ENCODE measurements at regions not wholly inside any gene's neighbourhood (a gene's known extent, or its start where the extent isn't known, plus 50 kb on each side); places are given as distances from the start of the nearest gene placed in this dataset.

- no peak for FAIRE-seq
- no peak for DNase-seq (ENCODE audit: low spot score in 2 of 2)
Measured at GRCh38 chr5:8598356-8598755, 729.4 kb downstream of the MTRR start.

- DNase-seq (ENCODE audit: low spot score in 2 of 2) (no peak), FAIRE-seq (no peak)
Measured at GRCh38 chr5:8598996-8599395, 730.0 kb downstream of the MTRR start.

GRCh38 chr5:8600843-8601242, 731.9 kb downstream of the MTRR start:
- FAIRE-seq = no peak
- DNase-seq (ENCODE audit: low spot score in 2 of 2) = no peak

GRCh38 chr5:8601831-8602354, 732.9 kb downstream of the MTRR start:
- FAIRE-seq = no peak
- DNase-seq (ENCODE audit: low spot score in 2 of 2) = no peak

GRCh38 chr5:8606231-8606630, 737.3 kb downstream of the MTRR start:
- DNase-seq (ENCODE audit: low spot score in 2 of 2) (no peak), FAIRE-seq (no peak)

GRCh38 chr5:8611067-8611466, 742.1 kb downstream of the MTRR start:
- FAIRE-seq (no peak), DNase-seq (ENCODE audit: low spot score in 2 of 2) (no peak)

- DNase-seq (ENCODE audit: low spot score in 2 of 2) (no peak), FAIRE-seq (no peak)
Measured at GRCh38 chr5:8613078-8613685, 744.2 kb downstream of the MTRR start.

- DNase-seq (ENCODE audit: low spot score in 2 of 2) (no peak), FAIRE-seq (no peak)
Measured at GRCh38 chr5:8615142-8615858, 746.4 kb downstream of the MTRR start.

GRCh38 chr5:8628521-8628920, 759.6 kb downstream of the MTRR start:
- no peak for FAIRE-seq

GRCh38 chr5:8633259-8633658, 764.3 kb downstream of the MTRR start:
- DNase-seq (ENCODE audit: low spot score in 2 of 2) (no peak), FAIRE-seq (no peak)

More at GRCh38 chr5:8628521-8628920, 759.6 kb downstream of the MTRR start:
- no peak for DNase-seq (ENCODE audit: low spot score in 2 of 2)

GRCh38 chr5:8633696-8634095, 764.7 kb downstream of the MTRR start:
- no peak for DNase-seq (ENCODE audit: low spot score in 2 of 2)
- FAIRE-seq = no peak

GRCh38 chr5:8634219-8634618, 765.3 kb downstream of the MTRR start:
- no peak for DNase-seq (ENCODE audit: low spot score in 2 of 2)
- FAIRE-seq = no peak

- FAIRE-seq = no peak
- no peak for DNase-seq (ENCODE audit: low spot score in 2 of 2)
Measured at GRCh38 chr5:8641786-8642505, 773.0 kb downstream of the MTRR start.

GRCh38 chr5:8644377-8644776, 775.4 kb downstream of the MTRR start:
- FAIRE-seq (no peak), DNase-seq (ENCODE audit: low spot score in 2 of 2) (no peak)

- DNase-seq (ENCODE audit: low spot score in 2 of 2) (no peak), FAIRE-seq (no peak)
Measured at GRCh38 chr5:8647111-8647510, 778.2 kb downstream of the MTRR start.

- no peak for DNase-seq (ENCODE audit: low spot score in 2 of 2)
- FAIRE-seq = no peak
Measured at GRCh38 chr5:8650186-8650585, 781.2 kb downstream of the MTRR start.

GRCh38 chr5:8660133-8660893, 791.4 kb downstream of the MTRR start:
- FAIRE-seq (no peak), DNase-seq (ENCODE audit: low spot score in 2 of 2) (no peak)

- no peak for FAIRE-seq
Measured at GRCh38 chr5:8663374-8663773, 794.4 kb downstream of the MTRR start.

GRCh38 chr5:8675182-8675581, 806.2 kb downstream of the MTRR start:
- FAIRE-seq (no peak), DNase-seq (ENCODE audit: low spot score in 2 of 2) (no peak)

More at GRCh38 chr5:8663374-8663773, 794.4 kb downstream of the MTRR start:
- DNase-seq (ENCODE audit: low spot score in 2 of 2) = no peak

- FAIRE-seq (no peak), DNase-seq (ENCODE audit: low spot score in 2 of 2) (no peak)
Measured at GRCh38 chr5:8676695-8677094, 807.7 kb downstream of the MTRR start.

GRCh38 chr5:8682381-8682780, 813.4 kb downstream of the MTRR start:
- DNase-seq (ENCODE audit: low spot score in 2 of 2) (no peak), FAIRE-seq (no peak)
